Activated T-cell treated with anti-CD3 and anti-CD28 coated beads, Interleukin-2, amount 50 U/mL, for 24 hours (primary cell): ENCODE measurements at regions not wholly inside any gene's neighbourhood (a gene's known extent, or its start where the extent isn't known, plus 50 kb on each side); places are given as distances from the start of the nearest gene placed in this dataset.
"Not testable (repeated sequence)": the region's sequence is repeated elsewhere in the genome, so short reads cannot be mapped to it uniquely, and the experiment has no call there.

Experiments
- DNase-seq: peaks from one replicate; pipeline ENCODE4 v3.0.0-alpha.2; 2020
- H3K27ac Mint-ChIP-seq: 2 replicates; pipeline ENCODE4 v1.8.0; 2020; ENCODE audit warnings: mild to moderate bottlenecking, mixed read lengths
- H3K27me3 Mint-ChIP-seq: 2 replicates; pipeline ENCODE4 v1.8.0; 2020; ENCODE audit warnings: mixed read lengths
- H3K36me3 Mint-ChIP-seq: 2 replicates; pipeline ENCODE4 v1.8.0; 2020; ENCODE audit warnings: low read depth, mixed read lengths
- H3K4me1 Mint-ChIP-seq: 2 replicates; pipeline ENCODE4 v1.8.0; 2020; ENCODE audit warnings: low read depth, mixed read lengths
- H3K4me3 Mint-ChIP-seq: 2 replicates; pipeline ENCODE4 v1.8.0; 2020; ENCODE audit warnings: mild to moderate bottlenecking, moderate library complexity, mixed read lengths
- H3K9me3 Mint-ChIP-seq: 2 replicates; pipeline ENCODE4 v1.8.0; 2020; ENCODE audit warnings: mixed read lengths

GRCh38 chr22:23495614-23496444 lies 84.3 kb downstream of the IGLL1 start:
- H3K27ac Mint-ChIP-seq, result no peak overlapping the region
- DNase-seq, result peak; percentile 22
- no peak overlapping the region for H3K4me3 Mint-ChIP-seq
- no peaks in the 10 kb centered on the region for H3K9me3 Mint-ChIP-seq
- no peaks in the 10 kb centered on the region for H3K36me3 Mint-ChIP-seq
- peaks cover 8% of the 10 kb centered on the region for H3K4me1 Mint-ChIP-seq
- H3K27me3 Mint-ChIP-seq, result peaks cover 2% of the 10 kb centered on the region

GRCh38 chr22:23494930-23495266 lies 85.2 kb downstream of the IGLL1 start:
- no peaks in the 10 kb centered on the region for H3K36me3 Mint-ChIP-seq
- H3K4me3 Mint-ChIP-seq, result no peak overlapping the region
- H3K4me1 Mint-ChIP-seq, result peaks cover 8% of the 10 kb centered on the region
- peak overlapping the region; percentile 18 for H3K27ac Mint-ChIP-seq
- H3K27me3 Mint-ChIP-seq, result peaks cover 2% of the 10 kb centered on the region
- no peaks in the 10 kb centered on the region for H3K9me3 Mint-ChIP-seq
- DNase-seq, result no peak

- no peak overlapping the region for H3K27ac Mint-ChIP-seq
- no peak for DNase-seq
- peaks cover 24% of the 10 kb centered on the region for H3K27me3 Mint-ChIP-seq
Observed at GRCh38 chr22:23485490-23485889, 94.6 kb downstream of the IGLL1 start.

GRCh38 chr22:23484651-23485050 lies 95.4 kb downstream of the IGLL1 start:
- Mint-ChIP-seq H3K27ac (no peak overlapping the region), H3K36me3 (no peaks in the 10 kb centered on the region), H3K27me3 (peaks cover 24% of the 10 kb centered on the region), H3K4me1 (no peaks in the 10 kb centered on the region), H3K4me3 (no peak overlapping the region), H3K9me3 (peaks cover 2% of the 10 kb centered on the region)
- DNase-seq, result no peak

More at GRCh38 chr22:23485490-23485889, 94.6 kb downstream of the IGLL1 start:
- no peaks in the 10 kb centered on the region for H3K4me1 Mint-ChIP-seq
- H3K4me3 Mint-ChIP-seq, result no peak overlapping the region
- no peaks in the 10 kb centered on the region for H3K36me3 Mint-ChIP-seq
- H3K9me3 Mint-ChIP-seq, result peaks cover 2% of the 10 kb centered on the region

- Mint-ChIP-seq H3K27me3 (peaks cover 24% of the 10 kb centered on the region), H3K9me3 (no peaks in the 10 kb centered on the region), H3K27ac (no peak overlapping the region), H3K4me1 (peaks cover 3% of the 10 kb centered on the region), H3K4me3 (no peak overlapping the region), H3K36me3 (no peaks in the 10 kb centered on the region)
- no peak for DNase-seq
Observed at GRCh38 chr22:23481369-23481768, 98.7 kb downstream of the IGLL1 start.

GRCh38 chr22:23478175-23478574 lies 101.9 kb downstream of the IGLL1 start:
- Mint-ChIP-seq H3K9me3 (no peaks in the 10 kb centered on the region), H3K4me3 (no peak overlapping the region), H3K27ac (no peak overlapping the region), H3K27me3 (peaks cover 17% of the 10 kb centered on the region), H3K4me1 (peaks cover 3% of the 10 kb centered on the region), H3K36me3 (no peaks in the 10 kb centered on the region)
- no peak for DNase-seq

GRCh38 chr22:23474531-23474930 lies 105.6 kb downstream of the IGLL1 start:
- H3K9me3 Mint-ChIP-seq, H3K4me3 Mint-ChIP-seq, H3K4me1 Mint-ChIP-seq, DNase-seq, H3K27ac Mint-ChIP-seq, H3K36me3 Mint-ChIP-seq, H3K27me3 Mint-ChIP-seq: not testable (repeated sequence)

GRCh38 chr22:23473901-23474300 lies 106.2 kb downstream of the IGLL1 start:
- Mint-ChIP-seq H3K9me3 (no peaks in the 10 kb centered on the region), H3K27ac (no peak overlapping the region), H3K36me3 (no peaks in the 10 kb centered on the region), H3K4me1 (peaks cover 3% of the 10 kb centered on the region), H3K4me3 (no peak overlapping the region), H3K27me3 (peaks cover 5% of the 10 kb centered on the region)
- no peak for DNase-seq

GRCh38 chr22:23472376-23472775 lies 107.7 kb downstream of the IGLL1 start:
- H3K27me3 Mint-ChIP-seq, H3K4me1 Mint-ChIP-seq, H3K9me3 Mint-ChIP-seq, H3K27ac Mint-ChIP-seq, DNase-seq, H3K36me3 Mint-ChIP-seq, H3K4me3 Mint-ChIP-seq: not testable (repeated sequence)

- Mint-ChIP-seq H3K4me1 (no peaks in the 10 kb centered on the region), H3K27ac (no peak overlapping the region), H3K36me3 (no peaks in the 10 kb centered on the region), H3K9me3 (no peaks in the 10 kb centered on the region), H3K4me3 (no peak overlapping the region), H3K27me3 (peaks cover 5% of the 10 kb centered on the region)
- DNase-seq, result no peak
Observed at GRCh38 chr22:23471698-23472097, 108.4 kb downstream of the IGLL1 start.

- Mint-ChIP-seq H3K27me3 (peaks cover 5% of the 10 kb centered on the region), H3K4me3 (no peak overlapping the region), H3K9me3 (no peaks in the 10 kb centered on the region), H3K4me1 (no peaks in the 10 kb centered on the region), H3K27ac (no peak overlapping the region), H3K36me3 (no peaks in the 10 kb centered on the region)
- DNase-seq, result no peak
Observed at GRCh38 chr22:23470811-23471389, 109.2 kb downstream of the IGLL1 start.

- H3K9me3 Mint-ChIP-seq, result no peaks in the 10 kb centered on the region
- no peak overlapping the region for H3K4me3 Mint-ChIP-seq
- no peaks in the 10 kb centered on the region for H3K4me1 Mint-ChIP-seq
- peaks cover 8% of the 10 kb centered on the region for H3K27me3 Mint-ChIP-seq
- H3K36me3 Mint-ChIP-seq, result no peaks in the 10 kb centered on the region
- no peak overlapping the region for H3K27ac Mint-ChIP-seq
- no peak for DNase-seq
Observed at GRCh38 chr22:23467721-23468294, 112.3 kb downstream of the IGLL1 start.

- Mint-ChIP-seq H3K36me3 (no peaks in the 10 kb centered on the region), H3K27ac (no peak overlapping the region)
Observed at GRCh38 chr22:23466351-23466750, 113.7 kb downstream of the IGLL1 start.

GRCh38 chr22:23464796-23465195 lies 115.3 kb downstream of the IGLL1 start:
- H3K36me3 Mint-ChIP-seq, H3K27ac Mint-ChIP-seq, H3K9me3 Mint-ChIP-seq, H3K4me1 Mint-ChIP-seq, H3K4me3 Mint-ChIP-seq, DNase-seq: not testable (repeated sequence)
- peaks cover 16% of the 10 kb centered on the region for H3K27me3 Mint-ChIP-seq

More at GRCh38 chr22:23466351-23466750, 113.7 kb downstream of the IGLL1 start:
- H3K9me3 Mint-ChIP-seq, result no peaks in the 10 kb centered on the region
- DNase-seq, result no peak
- H3K4me3 Mint-ChIP-seq, result no peak overlapping the region
- peaks cover 16% of the 10 kb centered on the region for H3K27me3 Mint-ChIP-seq
- no peaks in the 10 kb centered on the region for H3K4me1 Mint-ChIP-seq

- H3K36me3 Mint-ChIP-seq, H3K4me1 Mint-ChIP-seq, DNase-seq, H3K4me3 Mint-ChIP-seq, H3K27ac Mint-ChIP-seq, H3K9me3 Mint-ChIP-seq: not testable (repeated sequence)
- peaks cover 48% of the 10 kb centered on the region for H3K27me3 Mint-ChIP-seq
Observed at GRCh38 chr22:23460517-23461031, 119.5 kb downstream of the IGLL1 start.
